GM21528 (cell line): ENCODE measurements at regions not wholly inside any gene's neighbourhood (a gene's known extent, or its start where the extent isn't known, plus 50 kb on each side); places are given as distances from the start of the nearest gene placed in this dataset.
"Not testable (repeated sequence)": the region's sequence is repeated elsewhere in the genome, so short reads cannot be mapped to it uniquely, and the experiment has no call there.

Source experiments
- ATAC-seq: cut with Tn5 transposase; IDR thresholded peaks from one replicate; pipeline ENCODE4 v1.9.1; 2021; ENCODE audit warnings: mild to moderate bottlenecking, moderate library complexity; ENCODE audit not compliant: unreplicated experiment, low FRiP score

- no peak for ATAC-seq
Observed at GRCh38 chr10:117492504-117492903, 50.0 kb upstream of the EMX2 start.

GRCh38 chr10:117488004-117488403 lies 54.5 kb upstream of the EMX2 start:
- ATAC-seq: no peak

GRCh38 chr10:117486606-117487005 lies 55.9 kb upstream of the EMX2 start:
- no peak for ATAC-seq

- no peak for ATAC-seq
Observed at GRCh38 chr10:117483056-117483590, 59.4 kb upstream of the EMX2 start.

- ATAC-seq: not testable (repeated sequence)
Observed at GRCh38 chr10:117481011-117481410, 61.5 kb upstream of the EMX2 start.

GRCh38 chr10:117480097-117480496 lies 62.4 kb upstream of the EMX2 start:
- no peak for ATAC-seq

- ATAC-seq: no peak
Observed at GRCh38 chr10:117477961-117478670, 64.4 kb upstream of the EMX2 start.

- no peak for ATAC-seq
Observed at GRCh38 chr10:117477211-117477947, 65.2 kb upstream of the EMX2 start.

GRCh38 chr10:117476716-117477115 lies 65.8 kb upstream of the EMX2 start:
- ATAC-seq: no peak

- no peak for ATAC-seq
Observed at GRCh38 chr10:117476281-117476680, 66.3 kb upstream of the EMX2 start.

GRCh38 chr10:117472872-117473271 lies 69.7 kb upstream of the EMX2 start:
- ATAC-seq: no peak

GRCh38 chr10:117471344-117471874 lies 71.1 kb upstream of the EMX2 start:
- no peak for ATAC-seq

GRCh38 chr10:117470733-117471132 lies 71.8 kb upstream of the EMX2 start:
- no peak for ATAC-seq

- ATAC-seq: no peak
Observed at GRCh38 chr10:117468665-117469064, 73.9 kb upstream of the EMX2 start.

- ATAC-seq: no peak
Observed at GRCh38 chr10:117464176-117464575, 78.4 kb upstream of the EMX2 start.

- no peak for ATAC-seq
Observed at GRCh38 chr10:117463545-117463920, 79.0 kb upstream of the EMX2 start.

- no peak for ATAC-seq
Observed at GRCh38 chr10:117462816-117463544, 79.6 kb upstream of the EMX2 start.

- ATAC-seq: no peak
Observed at GRCh38 chr10:117462424-117462792, 80.1 kb upstream of the EMX2 start.

- ATAC-seq: no peak
Observed at GRCh38 chr10:117461766-117462423, 80.7 kb upstream of the EMX2 start.
